ENCODE measurements at regions not wholly inside any gene's neighbourhood (a gene's known extent, or its start where the extent isn't known, plus 50 kb on each side); places are given as distances from the start of the nearest gene placed in this dataset.

DNA sequence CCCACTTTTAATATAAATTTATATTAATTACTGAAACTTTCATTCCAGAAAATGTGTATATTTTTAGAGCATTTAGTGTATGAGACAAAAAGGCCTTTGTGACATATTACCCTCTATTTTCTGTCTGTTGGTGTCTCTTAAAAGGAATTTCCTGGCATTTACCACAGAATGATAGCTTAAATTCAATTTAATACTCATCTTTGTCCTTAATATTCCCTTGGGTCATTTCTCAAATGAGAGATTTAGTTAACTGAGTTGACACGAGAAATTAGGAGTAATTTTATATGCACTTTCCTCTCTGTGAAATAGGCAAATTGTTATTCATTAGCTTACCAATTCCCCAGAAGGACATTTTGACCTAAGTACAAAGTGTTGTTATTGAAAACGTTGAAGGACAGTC is 101.7 kb upstream of the CTTNBP2 start:
- no peak for DNase-seq

DNA sequence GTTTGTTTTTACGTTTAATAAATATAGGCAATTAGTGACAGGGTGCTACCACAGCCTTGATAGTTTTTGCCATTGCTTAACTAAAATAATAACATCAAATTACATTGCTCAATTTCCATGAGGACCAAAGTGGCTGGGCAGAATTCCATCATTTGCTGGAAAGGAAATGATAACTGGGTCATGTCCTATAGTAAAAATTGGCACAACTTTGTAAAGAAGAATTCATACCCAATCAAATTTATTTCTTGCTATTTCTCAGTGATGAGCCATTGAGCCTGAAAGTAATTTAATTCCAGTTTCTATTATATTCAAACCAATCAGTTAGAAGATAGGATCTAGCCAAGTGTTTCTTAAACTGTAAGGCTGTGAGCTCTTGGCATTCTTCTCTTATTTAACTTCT is 102.2 kb upstream of the CTTNBP2 start:
- no peak for DNase-seq

- DNase-seq, result no peak
These were observed 106.8 kb upstream of the CTTNBP2 start for GRCh38 chr7:117979954-117980497.

GRCh38 chr7:117982071-117983055 is 109.1 kb upstream of the CTTNBP2 start:
- DNase-seq, result no peak

DNA sequence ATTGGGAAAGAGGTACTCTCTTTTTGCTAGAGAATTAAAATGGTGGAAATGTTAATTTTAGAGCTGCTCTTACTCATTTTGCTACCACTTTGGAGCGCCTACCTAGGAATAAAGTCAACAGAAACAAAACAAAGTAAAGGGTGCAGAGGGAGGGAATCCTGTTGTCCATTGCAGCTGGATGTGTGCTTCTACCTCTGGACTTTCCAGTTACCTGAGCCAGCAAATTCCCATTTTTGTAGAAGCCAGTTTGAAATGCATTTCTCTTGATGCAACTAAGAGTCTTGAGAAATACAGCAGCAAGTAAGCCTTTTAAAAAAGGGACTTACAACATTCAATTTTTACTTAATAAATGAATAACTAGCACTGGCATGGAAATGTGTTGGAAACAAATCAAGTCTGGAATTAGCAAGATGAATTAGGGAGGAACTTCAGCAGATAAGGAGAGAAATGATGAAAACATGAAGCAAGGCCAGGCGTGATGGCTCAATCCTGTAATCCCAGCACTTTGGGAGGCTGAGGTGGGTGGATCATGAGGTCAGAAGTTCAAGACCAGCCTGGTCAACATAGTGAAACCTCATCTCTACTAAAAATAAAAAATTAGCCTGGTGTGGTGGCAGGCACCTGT is 113.5 kb upstream of the CTTNBP2 start:
- no peak for DNase-seq

GRCh38 chr7:117990834-117991233 is 117.6 kb upstream of the CTTNBP2 start:
- no peak for DNase-seq

DNA sequence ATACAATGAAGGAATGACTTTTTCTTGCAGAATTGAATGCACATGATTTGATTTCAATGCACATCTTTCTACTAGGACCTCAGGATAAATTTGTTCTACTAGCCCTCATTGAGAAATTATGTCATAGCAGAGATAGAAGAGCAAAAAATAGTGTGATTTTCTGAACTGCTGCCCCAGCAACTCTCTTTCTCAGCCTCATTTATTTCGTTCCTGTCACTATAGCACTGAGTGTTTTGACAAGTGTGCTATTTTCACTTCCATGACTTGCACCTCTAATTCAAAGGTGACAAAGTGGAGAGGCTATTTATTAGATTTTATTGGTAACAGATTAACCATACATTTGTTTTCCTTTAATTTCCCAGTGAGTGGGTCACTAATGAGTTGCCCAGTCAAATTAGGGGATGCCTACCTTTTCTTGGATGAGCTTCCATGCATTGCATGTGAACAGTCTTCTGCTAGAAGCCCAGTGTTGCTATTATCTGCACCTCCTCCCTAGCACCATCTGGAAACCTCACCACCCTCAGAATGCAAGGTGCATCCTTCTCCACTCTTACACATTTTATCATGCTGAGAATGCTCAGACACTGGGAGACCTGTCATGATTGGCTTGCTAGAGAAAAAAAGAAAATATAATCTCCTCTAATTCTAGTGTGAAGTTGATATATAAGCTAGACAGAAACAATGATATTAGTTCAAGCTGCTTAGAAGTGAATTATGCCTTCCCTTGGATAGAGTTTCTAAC is 119.6 kb upstream of the CTTNBP2 start:
- DNase-seq, result no peak

- peak; percentile 14 for DNase-seq
These were observed 120.2 kb upstream of the CTTNBP2 start for GRCh38 chr7:117993377-117994003.

GRCh38 chr7:117995850-117996650 is 122.8 kb upstream of the CTTNBP2 start:
- no peak for DNase-seq

DNA sequence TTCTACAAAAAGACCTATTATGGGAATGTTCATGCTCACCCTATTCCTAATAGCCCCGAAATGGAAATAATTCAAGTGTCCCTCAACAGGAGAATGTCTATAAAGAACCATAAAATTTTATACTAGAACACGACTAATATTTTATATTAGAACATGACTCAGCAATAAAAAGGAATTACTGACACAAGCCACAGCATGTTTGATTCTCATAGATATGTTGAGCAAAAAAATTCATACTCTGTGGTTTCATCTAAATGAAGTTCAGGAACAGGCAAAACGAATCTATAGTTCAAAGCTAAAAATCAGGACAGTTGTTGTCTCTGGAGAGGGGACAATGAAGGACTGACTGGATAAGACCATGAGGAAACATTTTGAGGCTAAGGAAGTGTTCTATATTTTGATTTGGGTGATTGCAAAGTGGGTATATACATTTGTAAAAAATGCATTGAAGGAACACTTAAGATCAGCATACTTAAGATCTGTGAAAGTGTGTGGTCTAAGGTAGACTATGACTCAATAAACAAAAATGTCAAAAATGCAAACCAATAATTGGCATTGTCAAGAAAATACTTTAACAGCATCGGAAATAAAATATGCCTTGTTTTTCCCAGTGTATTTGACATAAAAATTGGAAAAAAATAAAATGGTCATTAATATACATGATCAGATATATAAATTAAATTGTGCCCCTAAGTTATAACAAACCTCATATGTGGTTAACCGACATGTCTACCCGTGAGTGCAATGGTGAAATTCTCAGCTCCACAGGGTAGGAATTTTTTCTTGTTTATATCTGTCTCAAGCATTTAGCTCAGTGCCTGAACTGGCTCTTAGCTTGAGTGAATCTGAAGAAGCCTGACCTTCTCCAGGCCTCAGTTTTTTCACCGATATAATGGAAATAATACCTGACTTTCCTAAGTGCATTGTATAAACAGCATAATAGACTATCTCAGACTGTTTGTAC is 124.9 kb upstream of the CTTNBP2 start:
- DNase-seq, result no peak

GRCh38 chr7:118000480-118001202 is 127.4 kb upstream of the CTTNBP2 start:
- DNase-seq, result no peak

- no peak for DNase-seq
These were observed 130.2 kb upstream of the CTTNBP2 start for GRCh38 chr7:118003476-118003875.

- peak; percentile 72 for DNase-seq
These were observed 131.8 kb upstream of the CTTNBP2 start for GRCh38 chr7:118005026-118005425.

- no peak for DNase-seq
These were observed 133.7 kb upstream of the CTTNBP2 start for GRCh38 chr7:118006979-118007378.

DNA sequence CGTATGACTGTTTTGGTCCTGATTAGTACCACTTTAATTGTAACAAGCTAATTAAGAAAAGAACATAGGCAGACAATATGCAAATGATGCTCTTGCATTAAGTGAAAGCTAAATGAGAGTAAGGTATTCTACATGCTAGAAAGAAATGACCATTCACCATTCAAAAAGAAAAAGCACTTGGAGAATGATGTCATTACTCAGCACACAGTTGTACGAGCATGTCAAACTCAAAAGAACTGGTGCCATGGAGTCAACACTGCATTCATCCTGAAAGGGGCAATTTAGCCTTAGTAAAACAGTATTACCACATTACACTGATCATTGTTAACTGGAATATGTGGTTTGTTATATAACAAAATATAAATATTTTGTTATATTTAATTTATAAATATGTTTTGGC is 136.2 kb upstream of the CTTNBP2 start:
- DNase-seq, result no peak

DNA sequence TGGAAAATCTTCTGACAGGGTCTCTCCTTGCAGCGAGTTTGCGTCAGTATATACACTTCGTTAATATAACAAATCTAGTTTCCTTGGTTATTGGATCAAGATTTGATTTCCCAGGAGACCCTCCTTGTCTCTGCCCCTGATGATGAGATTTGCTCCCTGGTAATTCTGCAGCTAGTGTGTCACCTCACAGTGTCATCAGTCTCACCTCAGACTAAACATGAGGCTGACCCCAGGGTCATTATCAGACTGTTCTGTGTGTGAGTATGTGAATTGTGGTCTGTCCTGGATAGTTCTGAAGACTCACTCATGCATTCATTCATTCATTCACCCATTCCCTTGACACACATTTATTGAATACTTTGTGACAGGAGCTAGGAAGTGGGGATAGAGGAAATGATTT is 138.4 kb upstream of the CTTNBP2 start:
- DNase-seq, result no peak

DNA sequence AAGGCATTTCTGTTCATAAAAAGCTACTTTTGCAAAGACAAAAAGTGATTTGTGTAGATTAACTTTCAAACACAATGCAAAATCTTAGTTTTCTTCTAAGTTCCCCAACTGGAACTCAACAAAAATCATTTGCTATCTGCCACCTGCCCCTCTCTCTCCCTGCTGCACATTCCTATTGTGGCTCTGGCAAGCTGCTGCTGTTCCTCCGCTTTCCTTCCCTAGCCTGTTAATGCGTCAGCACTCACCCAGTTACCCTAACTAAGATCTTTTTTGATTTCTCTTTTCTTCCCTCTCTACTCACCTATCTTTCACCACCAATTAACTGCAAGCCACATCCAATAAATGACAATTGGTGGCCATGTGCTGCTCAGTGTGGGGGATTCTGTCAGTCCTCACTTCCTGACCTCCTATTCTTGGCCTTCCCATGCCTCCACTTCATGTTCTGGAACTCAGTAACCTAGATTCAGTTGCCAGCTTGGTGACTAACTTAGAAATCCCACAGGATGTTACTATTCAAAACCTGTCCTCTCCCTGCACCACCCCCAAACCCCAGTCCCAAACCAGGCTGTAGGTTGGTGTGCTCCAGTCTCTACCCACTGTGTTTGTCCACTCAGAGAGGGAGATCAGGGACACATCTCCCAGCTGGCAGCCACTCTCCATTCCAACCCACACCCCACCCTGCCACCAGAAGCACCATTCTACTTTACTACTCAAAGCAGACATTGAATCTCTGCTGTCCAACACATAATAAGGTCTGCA is 140.2 kb upstream of the CTTNBP2 start:
- DNase-seq, result no peak

DNA sequence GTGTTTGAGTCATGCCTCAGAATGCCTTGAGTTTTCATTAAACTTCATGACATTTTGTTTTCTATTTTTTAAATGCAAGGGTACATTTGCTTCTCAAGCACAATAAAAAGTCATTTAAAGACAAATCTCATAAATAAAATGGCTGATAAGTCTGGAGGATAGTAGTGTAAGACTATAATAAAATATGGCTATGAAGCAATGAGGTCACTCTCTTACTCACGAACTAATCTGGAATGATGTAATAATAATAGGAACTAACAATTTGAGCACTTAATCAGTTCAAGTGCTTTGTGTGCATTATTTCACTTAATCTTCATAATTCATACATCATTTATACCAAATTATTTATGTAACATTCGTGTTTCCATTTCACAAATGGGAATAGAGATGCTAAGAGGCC is 149.3 kb upstream of the CTTNBP2 start:
- DNase-seq, result no peak

- DNase-seq, result no peak
These were observed 153.6 kb upstream of the CTTNBP2 start for GRCh38 chr7:118026791-118027190.

Measured in NCI-H1105 treated with DMSO at 0.1 percent for 48 hours (cell line).